GM10266 (cell line): ENCODE measurements at regions not wholly inside any gene's neighbourhood (a gene's known extent, or its start where the extent isn't known, plus 50 kb on each side); places are given as distances from the start of the nearest gene placed in this dataset.
"Not testable (repeated sequence)": the region's sequence is repeated elsewhere in the genome, so short reads cannot be mapped to it uniquely, and the experiment has no call there.

Experiments used
- DNase-seq: peaks from one replicate; pipeline ENCODE4 v3.0.0; 2012; ENCODE audit errors: extremely low spot score
- CTCF ChIP-seq: IDR thresholded peaks from 2 replicates; pipeline ENCODE4 v1.5.1; 2012; ENCODE audit warnings: mild to moderate bottlenecking, low read depth; ENCODE audit not compliant: control insufficient read depth, insufficient read depth; ENCODE audit errors: missing control alignments

- peak; percentile 58 for DNase-seq
- peak; percentile 59 for TF ChIP-seq CTCF
These were observed 235.0 kb upstream of the PLPP4 start for GRCh38 chr10:120221873-120222485.

- no peak for DNase-seq
- TF ChIP-seq CTCF, result no peak
These were observed 227.4 kb upstream of the PLPP4 start for GRCh38 chr10:120229641-120230040.

GRCh38 chr10:120239695-120240094, 217.3 kb upstream of the PLPP4 start:
- not testable (repeated sequence) for DNase-seq

- TF ChIP-seq CTCF, result no peak
- DNase-seq, result no peak
These were observed 205.1 kb upstream of the PLPP4 start for GRCh38 chr10:120251821-120252442.

- no peak for DNase-seq
- no peak for TF ChIP-seq CTCF
These were observed 203.9 kb upstream of the PLPP4 start for GRCh38 chr10:120253131-120253530.

- DNase-seq, result no peak
These were observed 196.6 kb upstream of the PLPP4 start for GRCh38 chr10:120260456-120260855.

GRCh38 chr10:120262857-120263547, 194.0 kb upstream of the PLPP4 start:
- no peak for DNase-seq
- TF ChIP-seq CTCF, result no peak

More at GRCh38 chr10:120260456-120260855, 196.6 kb upstream of the PLPP4 start:
- TF ChIP-seq CTCF, result no peak

- no peak for TF ChIP-seq CTCF
- DNase-seq, result no peak
These were observed 191.0 kb upstream of the PLPP4 start for GRCh38 chr10:120266022-120266421.
